ENCODE measurements at regions not wholly inside any gene's neighbourhood (a gene's known extent, or its start where the extent isn't known, plus 50 kb on each side); places are given as distances from the start of the nearest gene placed in this dataset.

GRCh38 chr2:238507836-238508235, 81.1 kb downstream of the ASB1 start:
- TF ChIP-seq, protein P1, sequence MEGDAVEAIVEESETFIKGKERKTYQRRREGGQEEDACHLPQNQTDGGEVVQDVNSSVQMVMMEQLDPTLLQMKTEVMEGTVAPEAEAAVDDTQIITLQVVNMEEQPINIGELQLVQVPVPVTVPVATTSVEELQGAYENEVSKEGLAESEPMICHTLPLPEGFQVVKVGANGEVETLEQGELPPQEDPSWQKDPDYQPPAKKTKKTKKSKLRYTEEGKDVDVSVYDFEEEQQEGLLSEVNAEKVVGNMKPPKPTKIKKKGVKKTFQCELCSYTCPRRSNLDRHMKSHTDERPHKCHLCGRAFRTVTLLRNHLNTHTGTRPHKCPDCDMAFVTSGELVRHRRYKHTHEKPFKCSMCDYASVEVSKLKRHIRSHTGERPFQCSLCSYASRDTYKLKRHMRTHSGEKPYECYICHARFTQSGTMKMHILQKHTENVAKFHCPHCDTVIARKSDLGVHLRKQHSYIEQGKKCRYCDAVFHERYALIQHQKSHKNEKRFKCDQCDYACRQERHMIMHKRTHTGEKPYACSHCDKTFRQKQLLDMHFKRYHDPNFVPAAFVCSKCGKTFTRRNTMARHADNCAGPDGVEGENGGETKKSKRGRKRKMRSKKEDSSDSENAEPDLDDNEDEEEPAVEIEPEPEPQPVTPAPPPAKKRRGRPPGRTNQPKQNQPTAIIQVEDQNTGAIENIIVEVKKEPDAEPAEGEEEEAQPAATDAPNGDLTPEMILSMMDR (IDR thresholded peaks at IDR 0.05; ENCODE audit: insufficient read depth, low read depth, low read length, missing control alignments) = no peak
- H3K4me3 ChIP-seq (ENCODE audit: low read depth, low read length) = no peak overlapping the region
- no peak for DNase-seq (ENCODE audit: low read depth)

DNA sequence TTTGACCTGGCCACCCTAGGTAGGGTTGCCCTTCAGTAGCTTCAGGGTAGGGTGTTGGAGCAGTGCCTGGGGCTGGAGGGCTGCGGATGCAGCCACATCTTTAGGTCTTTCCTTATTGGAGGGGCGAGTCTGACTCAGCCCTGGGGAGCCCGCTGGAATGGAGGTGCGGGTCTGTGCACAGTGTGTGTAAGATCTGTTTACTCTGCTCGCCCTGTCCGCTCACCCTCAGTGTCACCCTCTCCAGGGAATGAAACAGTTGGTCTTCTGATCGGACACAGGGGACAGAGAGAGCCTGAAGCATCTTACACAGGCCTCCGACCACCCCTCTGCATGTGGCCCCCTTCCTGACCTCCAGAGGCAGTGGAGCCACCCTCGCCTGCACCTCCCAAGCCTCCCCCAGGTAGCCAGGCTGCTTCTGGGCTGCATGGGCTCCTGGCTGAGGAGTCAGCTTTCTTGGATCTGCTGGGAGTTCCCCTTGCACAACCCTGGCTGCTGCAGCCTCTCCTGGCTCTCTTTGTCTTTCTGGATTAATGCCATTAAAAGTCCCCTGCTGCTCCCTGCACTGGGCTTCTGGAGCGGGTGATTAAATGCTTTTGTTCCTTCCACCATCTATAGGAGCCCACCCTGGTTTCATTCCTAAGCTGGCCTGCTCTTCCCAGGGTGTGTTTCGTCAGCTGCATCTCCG, 82.6 kb downstream of the ASB1 start:
- TF ChIP-seq, protein P1 (IDR thresholded peaks at IDR 0.05; ENCODE audit: insufficient read depth, low read depth, low read length, missing control alignments) = no peak
- DNase-seq (ENCODE audit: low read depth) = no peak

DNA sequence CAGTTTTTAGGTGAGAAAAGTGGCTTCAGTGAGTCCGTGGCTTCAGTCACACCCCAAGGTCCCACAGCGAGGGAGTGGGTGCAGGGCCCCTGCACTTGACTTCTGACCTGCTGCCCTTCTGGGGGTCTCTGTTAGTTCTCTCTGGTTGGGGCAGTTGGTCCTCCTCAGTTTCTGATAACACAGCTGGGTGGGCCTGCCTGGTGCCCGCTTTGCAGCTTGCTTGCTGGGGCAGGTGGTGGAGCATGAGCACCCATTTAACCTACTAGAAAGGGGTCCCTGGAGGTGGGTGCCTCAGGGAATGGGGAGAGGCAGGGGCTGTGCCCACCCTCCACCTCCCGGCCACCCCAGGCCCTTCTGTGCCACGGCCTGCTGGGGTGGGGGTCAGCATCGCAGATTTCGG, 83.2 kb downstream of the ASB1 start:
- TF ChIP-seq, protein P1 (IDR thresholded peaks at IDR 0.05; ENCODE audit: insufficient read depth, low read depth, low read length, missing control alignments) = no peak
- H3K4me3 ChIP-seq (ENCODE audit: low read depth, low read length) = no peak overlapping the region
- DNase-seq (ENCODE audit: low read depth) = no peak

More for the DNA sequence above, 82.6 kb downstream of the ASB1 start:
- H3K4me3 ChIP-seq (ENCODE audit: low read depth, low read length) = no peak overlapping the region

DNA sequence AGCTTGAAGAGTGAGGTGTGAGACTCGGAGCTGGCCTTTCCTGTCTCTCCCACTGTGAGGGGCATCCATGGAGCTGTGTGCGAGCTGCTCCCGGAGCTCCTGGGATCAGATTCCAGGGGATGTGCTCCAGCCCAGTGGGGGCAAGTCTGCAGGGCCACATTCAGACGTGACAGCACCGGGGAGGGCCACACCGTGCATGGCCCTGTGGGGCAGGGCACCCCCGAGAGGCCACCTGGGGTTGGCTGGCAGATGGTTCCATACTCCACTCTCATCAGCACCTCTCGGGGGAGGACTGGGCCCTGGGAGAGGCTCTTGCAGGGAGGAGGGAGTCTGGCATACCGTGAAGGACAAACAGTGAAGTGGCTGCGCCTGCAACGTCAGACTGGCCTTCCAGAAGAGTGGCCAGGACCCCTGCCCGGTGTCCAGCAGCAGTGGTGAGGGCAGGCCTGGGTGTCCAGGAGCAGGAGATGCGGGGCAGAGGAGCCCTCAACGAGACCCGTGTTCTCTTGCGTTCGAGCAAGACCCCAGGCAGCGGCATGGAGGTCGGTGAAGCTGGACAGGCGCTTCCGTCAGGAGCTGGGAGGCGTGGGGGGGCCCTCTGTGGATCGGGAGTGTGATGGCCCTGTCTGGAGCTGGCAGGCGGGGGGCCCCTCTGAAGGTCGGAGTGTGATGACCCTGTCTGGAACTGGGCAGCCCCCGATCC, 84.3 kb downstream of the ASB1 start:
- DNase-seq (ENCODE audit: low read depth) = no peak
- TF ChIP-seq, protein P1 (IDR thresholded peaks at IDR 0.05; ENCODE audit: insufficient read depth, low read depth, low read length, missing control alignments) = no peak
- H3K4me3 ChIP-seq (ENCODE audit: low read depth, low read length) = no peak overlapping the region

DNA sequence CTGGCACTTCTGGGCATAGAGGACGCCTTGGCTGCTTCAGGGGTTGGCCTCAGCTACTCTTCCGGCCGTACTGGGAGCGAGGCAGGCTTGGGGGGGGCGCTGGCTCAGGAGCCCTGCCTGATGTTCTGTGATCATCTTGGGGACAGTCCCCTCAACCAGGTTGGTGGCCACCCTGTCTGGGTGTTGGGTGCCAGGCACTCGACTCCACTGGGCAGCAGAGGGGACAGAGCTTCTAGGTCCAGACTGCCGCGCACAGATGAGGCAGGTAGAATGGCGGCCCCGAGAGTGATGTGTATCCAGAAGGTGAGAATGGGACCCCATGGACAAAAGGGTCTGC, 84.9 kb downstream of the ASB1 start:
- TF ChIP-seq, protein P1 (IDR thresholded peaks at IDR 0.05; ENCODE audit: insufficient read depth, low read depth, low read length, missing control alignments) = no peak
- no peak for DNase-seq (ENCODE audit: low read depth)

GRCh38 chr2:238512247-238512867, 85.6 kb downstream of the ASB1 start:
- no peak overlapping the region for H3K4me3 ChIP-seq (ENCODE audit: low read depth, low read length)
- TF ChIP-seq, protein P1 (IDR thresholded peaks at IDR 0.05; ENCODE audit: insufficient read depth, low read depth, low read length, missing control alignments) = no peak
- no peak for DNase-seq (ENCODE audit: low read depth)

More for the DNA sequence above, 84.9 kb downstream of the ASB1 start:
- no peak overlapping the region for H3K4me3 ChIP-seq (ENCODE audit: low read depth, low read length)
